Liver (tissue), 3 donors: ENCODE measurements at regions not wholly inside any gene's neighbourhood (a gene's known extent, or its start where the extent isn't known, plus 50 kb on each side); places are given as distances from the start of the nearest gene placed in this dataset.

ENCODE experiments used
- CTCF ChIP-seq: fragments of 150-350 bp; IDR thresholded peaks from 2 replicates; pipeline ENCODE4 v1.5.1; 2017; ENCODE audit warnings: improper control_type of control experiment, low read depth, low read length; ENCODE audit not compliant: missing input control
- GABPA ChIP-seq, 2 donors: IDR thresholded peaks in 1 of 2; conservative IDR thresholded peaks in 1 of 2; 2 replicates each; pipeline ENCODE4 v1.6.1; 2016; ENCODE audit warnings: antibody characterized with exemption in 2 of 2, mild to moderate bottlenecking in 1 of 2, moderate library complexity in 1 of 2
- TAF1 ChIP-seq: conservative IDR thresholded peaks from 2 replicates; pipeline ENCODE4 v1.6.1; 2016; ENCODE audit warnings: antibody characterized with exemption, mild to moderate bottlenecking
- YY1 ChIP-seq: IDR thresholded peaks from 2 replicates; pipeline ENCODE4 v1.6.1; 2016; ENCODE audit warnings: antibody characterized with exemption, mild to moderate bottlenecking
- donor health status: healthy.
- donor health status: healthy.

DNA sequence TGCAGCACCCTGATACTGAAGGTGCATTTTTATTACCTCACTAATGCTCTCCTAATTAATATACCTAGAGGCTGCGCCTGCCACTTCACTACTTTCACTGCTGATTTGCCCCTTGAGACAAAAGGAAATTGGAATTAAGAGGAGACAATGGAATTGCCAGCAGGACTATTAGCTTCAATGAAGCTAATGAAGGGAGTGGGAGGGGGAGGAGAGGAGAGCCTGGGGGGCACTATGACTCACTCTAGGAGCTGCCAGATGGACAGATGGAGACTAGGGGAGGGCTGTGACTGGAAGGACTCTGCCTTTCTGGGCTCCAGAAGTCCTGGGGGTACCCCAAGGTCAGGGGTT is 102.8 kb upstream of the DRD2 start:
- TF ChIP-seq CTCF = no peak
- TF ChIP-seq TAF1 = no peak
- no peak for TF ChIP-seq YY1
- TF ChIP-seq GABPA (IDR thresholded peaks at IDR 0.05 in 1 of 2, conservative IDR thresholded peaks at IDR 0.05 in 1 of 2) = no peak
